Natural killer cell (primary cell): ENCODE measurements at regions not wholly inside any gene's neighbourhood (a gene's known extent, or its start where the extent isn't known, plus 50 kb on each side); places are given as distances from the start of the nearest gene placed in this dataset.

Experiments used
- ATAC-seq, 3 donors: fragments of 150-1000 bp in 2 of 3; fragments of 200-7000 bp in 1 of 3; cut with Tn5 transposase; 1 replicate in 1 of 3; 2 replicates in 2 of 3; pipeline ENCODE4 v1.10.0; 2021; ENCODE audit warnings: mild to moderate bottlenecking in 2 of 3, moderate library complexity in 2 of 3
- DNase-seq, 2 donors: peaks; one replicate each; pipeline versions ENCODE4 v3.0.0 to v3.0.0-alpha.2; 2013 to 2021; ENCODE audit warnings: mixed read lengths in 1 of 2
- H3K27ac ChIP-seq: one replicate; pipeline ENCODE4 v1.5.1; 2013; ENCODE audit warnings: mild to moderate bottlenecking, low read length
- H3K27me3 ChIP-seq: one replicate; pipeline ENCODE4 v1.6.1; 2013; ENCODE audit warnings: low read length; ENCODE audit not compliant: control insufficient read depth, insufficient read depth
- H3K36me3 ChIP-seq: one replicate; pipeline ENCODE4 v1.6.1; 2013; ENCODE audit warnings: low read length; ENCODE audit not compliant: control insufficient read depth, insufficient read depth
- H3K4me1 ChIP-seq: one replicate; pipeline ENCODE4 v1.6.1; 2013; ENCODE audit warnings: low read length; ENCODE audit not compliant: control insufficient read depth, insufficient read depth
- H3K4me3 ChIP-seq: one replicate; pipeline ENCODE4 v1.5.1; 2013; ENCODE audit warnings: low read length
- H3K9me3 ChIP-seq: one replicate; pipeline ENCODE4 v1.6.1; 2013; ENCODE audit warnings: low read length; ENCODE audit not compliant: control insufficient read depth, insufficient read depth
- H3K27ac Mint-ChIP-seq, 2 donors: one replicate each; pipeline ENCODE4 v1.8.0; 2022; ENCODE audit warnings: mild to moderate bottlenecking in 2 of 2, mixed read lengths in 2 of 2, moderate library complexity in 1 of 2
- H3K27me3 Mint-ChIP-seq, 2 donors: one replicate each; pipeline ENCODE4 v1.8.0; 2022; ENCODE audit warnings: low read depth in 2 of 2, mixed read lengths in 2 of 2
- H3K36me3 Mint-ChIP-seq: one replicate; pipeline ENCODE4 v1.8.0; 2022; ENCODE audit warnings: mixed read lengths
- H3K4me1 Mint-ChIP-seq, 2 donors: one replicate each; pipeline ENCODE4 v1.8.0; 2022; ENCODE audit warnings: mixed read lengths in 2 of 2
- H3K4me3 Mint-ChIP-seq: one replicate; pipeline ENCODE4 v1.8.0; 2022; ENCODE audit warnings: mild to moderate bottlenecking, moderate library complexity, mixed read lengths
- H3K9me3 Mint-ChIP-seq, 2 donors: one replicate each; pipeline ENCODE4 v1.8.0; 2022; ENCODE audit warnings: mixed read lengths in 2 of 2
- WGBS: methylation state at CpG from one replicate; pipeline ENCODE4 v1.1.7; 2013; ENCODE audit warnings: missing lambda C conversion rate; ENCODE audit not compliant: insufficient coverage; 5-methylcytosine and 5-hydroxymethylcytosine counted together
- intact Hi-C: fragments of 100-400 bp; cut with micrococcal nuclease; formaldehyde crosslinking; loops from one replicate; pipeline ENCODE4 v1.14.2; 2022
- TF ChIP-seq, protein P1 (sequence below): fragments of 200-600 bp; IDR thresholded peaks from one replicate; pipeline ENCODE4 v1.8.0; 2022; ENCODE audit warnings: antibody characterized with exemption

- H3K9me3 ChIP-seq = no peaks in the 10 kb centered on the region
- no peak overlapping the region for H3K27ac Mint-ChIP-seq
- H3K27me3 ChIP-seq = no peaks in the 10 kb centered on the region
- TF ChIP-seq, protein P1, sequence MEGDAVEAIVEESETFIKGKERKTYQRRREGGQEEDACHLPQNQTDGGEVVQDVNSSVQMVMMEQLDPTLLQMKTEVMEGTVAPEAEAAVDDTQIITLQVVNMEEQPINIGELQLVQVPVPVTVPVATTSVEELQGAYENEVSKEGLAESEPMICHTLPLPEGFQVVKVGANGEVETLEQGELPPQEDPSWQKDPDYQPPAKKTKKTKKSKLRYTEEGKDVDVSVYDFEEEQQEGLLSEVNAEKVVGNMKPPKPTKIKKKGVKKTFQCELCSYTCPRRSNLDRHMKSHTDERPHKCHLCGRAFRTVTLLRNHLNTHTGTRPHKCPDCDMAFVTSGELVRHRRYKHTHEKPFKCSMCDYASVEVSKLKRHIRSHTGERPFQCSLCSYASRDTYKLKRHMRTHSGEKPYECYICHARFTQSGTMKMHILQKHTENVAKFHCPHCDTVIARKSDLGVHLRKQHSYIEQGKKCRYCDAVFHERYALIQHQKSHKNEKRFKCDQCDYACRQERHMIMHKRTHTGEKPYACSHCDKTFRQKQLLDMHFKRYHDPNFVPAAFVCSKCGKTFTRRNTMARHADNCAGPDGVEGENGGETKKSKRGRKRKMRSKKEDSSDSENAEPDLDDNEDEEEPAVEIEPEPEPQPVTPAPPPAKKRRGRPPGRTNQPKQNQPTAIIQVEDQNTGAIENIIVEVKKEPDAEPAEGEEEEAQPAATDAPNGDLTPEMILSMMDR = no peak
- no peak overlapping the region for H3K4me3 ChIP-seq
- no peaks in the 10 kb centered on the region for H3K36me3 ChIP-seq
- H3K4me3 Mint-ChIP-seq = no peak overlapping the region
- no peaks in the 10 kb centered on the region for H3K4me1 ChIP-seq
- no peaks in the 10 kb centered on the region for H3K27me3 Mint-ChIP-seq
- WGBS = 76% methylated on average over 1 of the region's 2 CpGs
- DNase-seq (no peak), ATAC-seq (no peak)
- no peak overlapping the region for H3K27ac ChIP-seq
- H3K36me3 Mint-ChIP-seq = no peaks in the 10 kb centered on the region
- no peaks in the 10 kb centered on the region for H3K4me1 Mint-ChIP-seq
- intact Hi-C loops = no loop called here
- peaks cover 11 to 12% of the 10 kb centered on the region in 2 donors for H3K9me3 Mint-ChIP-seq
These were observed 1070.8 kb downstream of the IGSF11 start for GRCh38 chr3:117963858-117964257.

DNA sequence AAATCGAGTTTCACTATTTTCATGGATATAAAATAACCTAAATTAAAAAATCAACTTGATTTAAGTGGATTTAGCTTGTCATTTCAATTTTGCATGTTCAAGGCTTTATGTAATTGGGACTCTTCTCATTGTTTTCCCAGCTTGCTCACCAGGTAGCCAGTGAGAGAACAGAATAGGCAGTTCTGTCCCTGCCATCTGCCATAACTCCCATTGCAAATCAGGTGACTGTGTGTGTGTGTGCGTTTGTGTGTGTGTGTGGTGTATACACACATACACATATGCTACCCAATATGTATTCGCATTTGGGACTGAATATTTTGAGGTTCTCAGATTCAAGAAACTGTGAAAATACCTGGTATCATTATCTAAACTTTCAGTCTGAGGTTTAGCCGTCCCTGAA is 1069.8 kb downstream of the IGSF11 start:
- Mint-ChIP-seq H3K4me1 (no peaks in the 10 kb centered on the region), H3K27ac (no peak overlapping the region), H3K27me3 (no peaks in the 10 kb centered on the region), H3K4me3 (no peak overlapping the region), H3K36me3 (no peaks in the 10 kb centered on the region), H3K9me3 (peaks cover 5 to 7% of the 10 kb centered on the region in 2 donors)
- Histone ChIP-seq H3K27me3 (no peaks in the 10 kb centered on the region), H3K36me3 (no peaks in the 10 kb centered on the region), H3K9me3 (no peaks in the 10 kb centered on the region), H3K27ac (no peak overlapping the region), H3K4me3 (no peak overlapping the region), H3K4me1 (no peaks in the 10 kb centered on the region)
- 80% methylated on average over 2 of the region's 4 CpGs for WGBS
- no peak for DNase-seq
- no peak for ATAC-seq
- intact Hi-C loops = no loop called here
- TF ChIP-seq, protein P1 = no peak

DNA sequence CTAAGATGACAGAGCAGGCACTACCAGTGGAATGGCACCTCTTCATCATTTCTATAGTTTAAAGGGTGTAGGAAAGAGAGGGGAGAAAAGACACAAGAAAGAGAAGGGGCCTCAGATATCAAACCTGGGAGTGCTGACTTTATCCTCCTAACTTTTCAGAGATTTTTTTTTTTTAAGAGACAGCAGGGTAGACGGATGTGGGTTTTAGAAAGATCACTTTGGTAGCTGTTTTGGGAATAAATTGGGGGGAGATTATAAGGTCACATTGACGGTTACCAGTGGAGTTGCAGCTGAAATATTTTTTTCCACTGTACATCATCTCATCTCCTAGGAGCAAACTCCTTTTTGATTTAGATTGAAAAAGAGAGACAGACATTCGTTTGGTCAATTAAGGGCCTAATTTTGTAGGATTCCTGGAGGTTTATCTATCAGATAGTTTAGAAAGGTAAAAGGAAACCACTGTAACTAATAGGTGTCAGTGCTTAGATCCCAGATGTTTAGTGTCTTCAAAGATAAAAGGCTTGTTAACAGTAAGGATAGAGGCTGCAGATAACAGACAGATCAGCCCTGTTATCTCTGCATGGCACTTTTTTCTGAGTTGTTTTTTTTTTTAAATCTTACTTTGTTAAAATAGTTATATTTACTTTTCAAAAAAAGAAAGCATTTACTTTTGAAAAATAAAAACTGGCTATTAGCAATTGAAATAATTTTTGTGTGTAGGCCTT is 1057.0 kb downstream of the IGSF11 start:
- DNase-seq (no peak), ATAC-seq (no peak)
- peaks cover 4 to 6% of the 10 kb centered on the region in 2 donors for H3K9me3 Mint-ChIP-seq
- H3K4me1 ChIP-seq = no peaks in the 10 kb centered on the region
- no peak overlapping the region for H3K27ac ChIP-seq
- no peaks in the 10 kb centered on the region for H3K27me3 ChIP-seq
- TF ChIP-seq, protein P1 = no peak
- H3K4me3 ChIP-seq = no peak overlapping the region
- H3K27me3 Mint-ChIP-seq = no peaks in the 10 kb centered on the region
- 100% methylated on average over 1 of the region's 3 CpGs for WGBS
- no peak overlapping the region for H3K27ac Mint-ChIP-seq
- H3K36me3 Mint-ChIP-seq = no peaks in the 10 kb centered on the region
- no peaks in the 10 kb centered on the region for H3K4me1 Mint-ChIP-seq
- no peaks in the 10 kb centered on the region for H3K9me3 ChIP-seq
- intact Hi-C loops = no loop called here
- H3K36me3 ChIP-seq = no peaks in the 10 kb centered on the region
- no peak overlapping the region for H3K4me3 Mint-ChIP-seq

- DNase-seq (no peak), ATAC-seq (no peak)
- TF ChIP-seq, protein P1 = no peak
- intact Hi-C loops = no loop called here
- Mint-ChIP-seq H3K4me3 (no peak overlapping the region), H3K9me3 (peaks cover 7 to 9% of the 10 kb centered on the region in 2 donors), H3K4me1 (no peaks in the 10 kb centered on the region), H3K36me3 (no peaks in the 10 kb centered on the region), H3K27me3 (no peaks in the 10 kb centered on the region), H3K27ac (no peak overlapping the region)
- Histone ChIP-seq H3K27me3 (no peaks in the 10 kb centered on the region), H3K4me1 (no peaks in the 10 kb centered on the region), H3K9me3 (no peaks in the 10 kb centered on the region), H3K27ac (no peak overlapping the region), H3K4me3 (no peak overlapping the region), H3K36me3 (no peaks in the 10 kb centered on the region)
- 94% methylated on average over 3 of the region's 4 CpGs for WGBS
These were observed 1055.2 kb downstream of the IGSF11 start for GRCh38 chr3:117979466-117979865.
